PFSK-1 (cell line): ENCODE measurements at regions not wholly inside any gene's neighbourhood (a gene's known extent, or its start where the extent isn't known, plus 50 kb on each side); places are given as distances from the start of the nearest gene placed in this dataset.

Source experiments
- POLR2AphosphoS5 ChIP-seq: IDR thresholded peaks from 2 replicates; pipeline ENCODE4 v1.6.1; 2012; ENCODE audit warnings: low read depth, mild to moderate bottlenecking, control low read depth, low read length, moderate library complexity
- REST ChIP-seq, 2 experiments: IDR thresholded peaks; 2 replicates each; pipeline versions ENCODE4 v1.6.1 to v1.8.0; 2011 to 2012; ENCODE audit warnings: low read depth in 2 of 2, low read length in 2 of 2, control low read depth in 1 of 2, inconsistent platforms in 1 of 2, mild to moderate bottlenecking in 1 of 2, moderate library complexity in 1 of 2; ENCODE audit not compliant: insufficient read depth in 1 of 2

GRCh38 chr2:192773044-192773443, 578.3 kb upstream of the TMEFF2 start:
- TF ChIP-seq POLR2AphosphoS5 (no peak), REST (IDR thresholded peaks at IDR 0.05; ENCODE audit: insufficient read depth in 1 of 2, low read depth in 2 of 2, low read length in 2 of 2) (no peak)
